RWPE2 (cell line): ENCODE measurements at regions not wholly inside any gene's neighbourhood (a gene's known extent, or its start where the extent isn't known, plus 50 kb on each side); places are given as distances from the start of the nearest gene placed in this dataset.

Experiments used
- ATAC-seq: fragments of 200-7000 bp; cut with Tn5 transposase; 3 replicates; pipeline ENCODE4 v1.9.1; 2021; ENCODE audit warnings: low read depth
- DNase-seq: peaks from one replicate; pipeline ENCODE4 v3.0.0-alpha.2; 2020; ENCODE audit warnings: low spot score
- H3K27ac ChIP-seq: fragments of 450-650 bp; 2 replicates; pipeline ENCODE4 v1.5.1; 2017; ENCODE audit warnings: mild to moderate bottlenecking; ENCODE audit not compliant: poor library complexity, severe bottlenecking
- H3K27me3 ChIP-seq: fragments of 250-450 bp; sonication (Bioruptor Pico); 2 replicates; pipeline ENCODE4 v1.5.1; 2021; ENCODE audit warnings: mild to moderate bottlenecking, moderate library complexity; ENCODE audit not compliant: insufficient read depth, poor library complexity, severe bottlenecking
- H3K36me3 ChIP-seq: fragments of 250-450 bp; sonication (Bioruptor Pico); 2 replicates; pipeline ENCODE4 v1.5.1; 2020; ENCODE audit warnings: low read depth, mild to moderate bottlenecking, moderate library complexity
- H3K4me1 ChIP-seq: fragments of 250-450 bp; sonication (Bioruptor Pico); 2 replicates; pipeline ENCODE4 v1.5.1; 2021; ENCODE audit warnings: mild to moderate bottlenecking, moderate library complexity; ENCODE audit not compliant: insufficient read depth, poor library complexity, severe bottlenecking
- H3K4me3 ChIP-seq: fragments of 250-450 bp; sonication (Bioruptor Pico); 2 replicates; pipeline ENCODE4 v1.5.1; 2021; ENCODE audit warnings: mild to moderate bottlenecking, moderate library complexity; ENCODE audit not compliant: severe bottlenecking
- H3K9me3 ChIP-seq: fragments of 250-450 bp; sonication (Bioruptor Pico); 2 replicates; pipeline ENCODE4 v1.5.1; 2021; ENCODE audit warnings: mild to moderate bottlenecking, moderate library complexity; ENCODE audit not compliant: severe bottlenecking
- TF ChIP-seq, protein P1 (sequence below): fragments of 450-650 bp; IDR thresholded peaks from one replicate; pipeline ENCODE4 v1.5.1; 2017; ENCODE audit warnings: mild to moderate bottlenecking, moderate library complexity; ENCODE audit not compliant: poor library complexity, severe bottlenecking

GRCh38 chr3:137343283-137343682, 385.5 kb downstream of the IL20RB start:
- Histone ChIP-seq H3K27me3 (no peaks in the 10 kb centered on the region), H3K4me1 (no peaks in the 10 kb centered on the region), H3K36me3 (no peaks in the 10 kb centered on the region), H3K4me3 (no peak overlapping the region), H3K9me3 (no peaks in the 10 kb centered on the region), H3K27ac (no peak overlapping the region)
- ATAC-seq (no peak), DNase-seq (no peak)
- TF ChIP-seq, protein P1, sequence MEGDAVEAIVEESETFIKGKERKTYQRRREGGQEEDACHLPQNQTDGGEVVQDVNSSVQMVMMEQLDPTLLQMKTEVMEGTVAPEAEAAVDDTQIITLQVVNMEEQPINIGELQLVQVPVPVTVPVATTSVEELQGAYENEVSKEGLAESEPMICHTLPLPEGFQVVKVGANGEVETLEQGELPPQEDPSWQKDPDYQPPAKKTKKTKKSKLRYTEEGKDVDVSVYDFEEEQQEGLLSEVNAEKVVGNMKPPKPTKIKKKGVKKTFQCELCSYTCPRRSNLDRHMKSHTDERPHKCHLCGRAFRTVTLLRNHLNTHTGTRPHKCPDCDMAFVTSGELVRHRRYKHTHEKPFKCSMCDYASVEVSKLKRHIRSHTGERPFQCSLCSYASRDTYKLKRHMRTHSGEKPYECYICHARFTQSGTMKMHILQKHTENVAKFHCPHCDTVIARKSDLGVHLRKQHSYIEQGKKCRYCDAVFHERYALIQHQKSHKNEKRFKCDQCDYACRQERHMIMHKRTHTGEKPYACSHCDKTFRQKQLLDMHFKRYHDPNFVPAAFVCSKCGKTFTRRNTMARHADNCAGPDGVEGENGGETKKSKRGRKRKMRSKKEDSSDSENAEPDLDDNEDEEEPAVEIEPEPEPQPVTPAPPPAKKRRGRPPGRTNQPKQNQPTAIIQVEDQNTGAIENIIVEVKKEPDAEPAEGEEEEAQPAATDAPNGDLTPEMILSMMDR: no peak

GRCh38 chr3:137347132-137347531, 389.3 kb downstream of the IL20RB start:
- ATAC-seq (no peak), DNase-seq (no peak)
- TF ChIP-seq, protein P1: no peak
- H3K9me3 ChIP-seq: no peaks in the 10 kb centered on the region
- H3K4me3 ChIP-seq: no peak overlapping the region
- no peaks in the 10 kb centered on the region for H3K27me3 ChIP-seq
- H3K36me3 ChIP-seq: no peaks in the 10 kb centered on the region
- H3K4me1 ChIP-seq: no peaks in the 10 kb centered on the region
- H3K27ac ChIP-seq: no peak overlapping the region

GRCh38 chr3:137347817-137348368, 390.1 kb downstream of the IL20RB start:
- H3K27me3 ChIP-seq: no peaks in the 10 kb centered on the region
- ATAC-seq (no peak), DNase-seq (no peak)
- H3K9me3 ChIP-seq: no peaks in the 10 kb centered on the region
- TF ChIP-seq, protein P1: no peak
- H3K4me1 ChIP-seq: no peaks in the 10 kb centered on the region
- H3K36me3 ChIP-seq: no peaks in the 10 kb centered on the region
- H3K4me3 ChIP-seq: no peak overlapping the region
- no peak overlapping the region for H3K27ac ChIP-seq

DNA sequence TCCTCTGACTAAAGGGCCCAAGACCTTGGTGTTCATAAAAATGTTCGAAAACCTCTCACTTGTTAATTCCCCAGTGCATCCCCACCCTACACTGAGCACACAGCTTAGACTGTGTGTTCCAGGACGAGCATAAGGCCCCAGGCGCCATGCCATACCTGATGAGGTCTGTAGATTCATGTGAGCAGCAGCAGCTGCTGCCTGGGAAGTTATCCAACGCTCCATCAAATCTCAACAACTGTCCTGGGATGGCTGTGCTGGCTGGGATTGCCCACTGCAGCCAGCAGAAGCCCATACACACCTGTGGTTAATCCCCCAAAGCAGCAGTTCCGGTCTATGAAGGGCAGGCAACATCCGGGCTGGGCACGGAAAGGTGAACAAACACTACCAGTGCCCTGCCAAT, 391.2 kb downstream of the IL20RB start:
- no peaks in the 10 kb centered on the region for H3K36me3 ChIP-seq
- no peak for ATAC-seq
- H3K4me3 ChIP-seq: no peak overlapping the region
- TF ChIP-seq, protein P1: no peak
- H3K9me3 ChIP-seq: no peaks in the 10 kb centered on the region
- H3K4me1 ChIP-seq: no peaks in the 10 kb centered on the region
- H3K27ac ChIP-seq: no peak overlapping the region
- DNase-seq: no peak
- no peaks in the 10 kb centered on the region for H3K27me3 ChIP-seq

DNA sequence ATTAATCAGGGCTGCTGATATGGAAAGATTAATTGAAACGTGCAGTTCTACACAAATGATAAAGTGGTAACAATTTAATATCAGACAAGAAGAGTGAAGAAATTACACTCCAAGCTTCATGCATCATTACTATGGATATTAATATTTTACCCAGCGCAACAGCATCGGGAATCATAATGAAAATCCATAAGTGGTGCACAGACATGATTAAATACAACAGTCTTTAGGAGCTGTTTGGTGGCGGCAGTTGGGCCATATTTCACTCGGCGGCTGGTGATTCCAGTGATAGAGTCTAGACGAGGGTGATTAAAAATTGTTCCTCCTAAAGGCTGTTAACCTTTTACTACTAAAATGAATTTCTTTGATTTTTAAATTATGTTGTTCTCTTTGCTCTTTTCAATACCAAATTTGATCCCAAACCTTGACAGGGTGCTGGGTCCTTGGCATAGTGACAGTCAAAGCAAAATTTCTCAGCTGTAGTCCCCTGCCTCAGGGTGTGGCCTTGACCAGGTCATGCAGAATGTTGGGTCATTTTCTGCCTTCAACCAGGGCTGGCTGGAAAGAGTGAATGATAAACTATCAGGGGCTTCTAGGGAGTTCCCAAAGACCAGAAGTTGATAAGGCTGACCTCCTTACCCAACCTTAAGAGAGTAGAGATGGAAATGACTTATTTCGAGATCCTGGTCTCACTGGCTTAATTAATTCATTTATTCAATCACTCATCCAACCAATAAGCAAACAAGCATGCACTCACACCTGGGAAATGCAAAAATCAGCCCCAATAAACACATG, 392.0 kb downstream of the IL20RB start:
- no peaks in the 10 kb centered on the region for H3K36me3 ChIP-seq
- no peaks in the 10 kb centered on the region for H3K4me1 ChIP-seq
- no peaks in the 10 kb centered on the region for H3K9me3 ChIP-seq
- ATAC-seq (no peak), DNase-seq (no peak)
- no peak overlapping the region for H3K4me3 ChIP-seq
- H3K27me3 ChIP-seq: no peaks in the 10 kb centered on the region
- TF ChIP-seq, protein P1: no peak
- H3K27ac ChIP-seq: no peak overlapping the region
